Fibroblast of lung (primary cell): ENCODE measurements at regions not wholly inside any gene's neighbourhood (a gene's known extent, or its start where the extent isn't known, plus 50 kb on each side); places are given as distances from the start of the nearest gene placed in this dataset.
A peak's percentile ranks its signal among the peaks of the same experiment; 100 is the strongest.

Experiments used
- DNase-seq, 2 donors: peaks; one replicate each; pipeline versions ENCODE4 v3.0.0 to v3.0.0-alpha.2; 2010; ENCODE audit warnings: low read depth in 2 of 2
- H2AFZ ChIP-seq: 2 replicates; pipeline ENCODE4 v1.5.1; 2012; ENCODE audit warnings: low read length, control low read depth, inconsistent platforms
- H3K27ac ChIP-seq: 2 replicates; pipeline ENCODE4 v1.5.1; 2011; ENCODE audit warnings: low read length, control low read depth; ENCODE audit not compliant: insufficient read depth
- H3K27me3 ChIP-seq: 2 replicates; pipeline ENCODE4 v1.5.1; 2011; ENCODE audit warnings: mild to moderate bottlenecking, low read length; ENCODE audit not compliant: control insufficient read depth, insufficient read depth
- H3K36me3 ChIP-seq: 2 replicates; pipeline ENCODE4 v1.5.1; 2011; ENCODE audit warnings: low read length; ENCODE audit not compliant: control insufficient read depth, insufficient read depth
- H3K4me1 ChIP-seq: 2 replicates; pipeline ENCODE4 v1.5.1; 2011; ENCODE audit warnings: low read length; ENCODE audit not compliant: control insufficient read depth, insufficient read depth; ENCODE audit errors: extremely low read depth
- H3K4me2 ChIP-seq: 2 replicates; pipeline ENCODE4 v1.5.1; 2011; ENCODE audit warnings: low read length, control low read depth; ENCODE audit not compliant: insufficient read depth; ENCODE audit errors: extremely low read depth
- H3K4me3 ChIP-seq, 4 experiments: fragments of 200-600 bp in 1 of 4; sonication (generic) in 1 of 4; replicated peaks in 1 of 4; 2 replicates each; pipeline ENCODE4 v1.5.1; 2011 to 2016; ENCODE audit warnings: low read length in 4 of 4, low read depth in 3 of 4, mild to moderate bottlenecking in 3 of 4, control low read depth in 2 of 4, inconsistent platforms in 1 of 4, mixed read lengths in 1 of 4; ENCODE audit not compliant: insufficient read depth in 1 of 4; ENCODE audit errors: control extremely low read depth in 1 of 4
- H3K79me2 ChIP-seq: 2 replicates; pipeline ENCODE4 v1.5.1; 2012; ENCODE audit warnings: mild to moderate bottlenecking, low read length, inconsistent platforms; ENCODE audit not compliant: control insufficient read depth, insufficient read depth
- H3K9ac ChIP-seq: 2 replicates; pipeline ENCODE4 v1.5.1; 2011; ENCODE audit warnings: mild to moderate bottlenecking, low read length, control low read depth; ENCODE audit not compliant: insufficient read depth
- H3K9me3 ChIP-seq: 2 replicates; pipeline ENCODE4 v1.5.1; 2012; ENCODE audit warnings: low read depth, low read length; ENCODE audit not compliant: control insufficient read depth, insufficient read depth
- H4K20me1 ChIP-seq: 2 replicates; pipeline ENCODE4 v1.5.1; 2011; ENCODE audit warnings: low read length; ENCODE audit not compliant: control insufficient read depth, insufficient read depth; ENCODE audit errors: extremely low read depth
- CTCF ChIP-seq, 2 donors: IDR thresholded peaks in 1 of 2; conservative IDR thresholded peaks in 1 of 2; 1 replicate in 1 of 2; 2 replicates in 1 of 2; pipeline ENCODE4 v1.5.1; 2011 to 2012; ENCODE audit warnings: low read length in 2 of 2, control low read depth in 1 of 2, inconsistent platforms in 1 of 2, low read depth in 1 of 2, mild to moderate bottlenecking in 1 of 2
- EZH2 ChIP-seq: IDR thresholded peaks from 2 replicates; pipeline ENCODE4 v1.5.1; 2012; ENCODE audit warnings: low read length, control low read depth, mild to moderate bottlenecking; ENCODE audit errors: missing control alignments

- Histone ChIP-seq H3K79me2 (no peaks in the 10 kb centered on the region), H4K20me1 (no peaks in the 10 kb centered on the region), H3K27ac (no peak overlapping the region), H3K36me3 (no peaks in the 10 kb centered on the region), H3K4me3 (no peak overlapping the region), H2AFZ (no peak overlapping the region), H3K27me3 (no peaks in the 10 kb centered on the region), H3K4me1 (no peaks in the 10 kb centered on the region), H3K9me3 (no peaks in the 10 kb centered on the region), H3K9ac (no peak overlapping the region), H3K4me2 (no peak overlapping the region)
- TF ChIP-seq EZH2, result no peak
- TF ChIP-seq CTCF (conservative IDR thresholded peaks at IDR 0.05 in 1 of 2, IDR thresholded peaks at IDR 0.05 in 1 of 2; ENCODE audit: low read depth in 1 of 2, low read length in 2 of 2), result no peak
- no peak for DNase-seq
These were observed 72.8 kb downstream of the CMPK2 start for GRCh38 chr2:6792883-6793282.

GRCh38 chr2:6793371-6793770 lies 72.3 kb downstream of the CMPK2 start:
- TF ChIP-seq CTCF (conservative IDR thresholded peaks at IDR 0.05 in 1 of 2, IDR thresholded peaks at IDR 0.05 in 1 of 2; ENCODE audit: low read depth in 1 of 2, low read length in 2 of 2) (no peak), EZH2 (no peak)

GRCh38 chr2:6793913-6794312 lies 71.8 kb downstream of the CMPK2 start:
- Histone ChIP-seq H3K79me2 (no peaks in the 10 kb centered on the region), H3K4me1 (no peaks in the 10 kb centered on the region), H3K27ac (no peak overlapping the region), H3K4me3 (no peak overlapping the region), H3K36me3 (no peaks in the 10 kb centered on the region), H3K27me3 (no peaks in the 10 kb centered on the region), H3K4me2 (no peak overlapping the region), H4K20me1 (no peaks in the 10 kb centered on the region), H3K9ac (no peak overlapping the region), H3K9me3 (no peaks in the 10 kb centered on the region), H2AFZ (no peak overlapping the region)
- TF ChIP-seq CTCF (conservative IDR thresholded peaks at IDR 0.05 in 1 of 2, IDR thresholded peaks at IDR 0.05 in 1 of 2; ENCODE audit: low read depth in 1 of 2, low read length in 2 of 2) (no peak), EZH2 (no peak)
- no peak for DNase-seq

More at GRCh38 chr2:6793371-6793770, 72.3 kb downstream of the CMPK2 start:
- Histone ChIP-seq H3K4me3 (no peak overlapping the region), H3K4me2 (no peak overlapping the region), H4K20me1 (no peaks in the 10 kb centered on the region), H3K36me3 (no peaks in the 10 kb centered on the region), H3K9ac (no peak overlapping the region), H2AFZ (no peak overlapping the region), H3K4me1 (no peaks in the 10 kb centered on the region), H3K27me3 (no peaks in the 10 kb centered on the region), H3K27ac (no peak overlapping the region), H3K9me3 (no peaks in the 10 kb centered on the region), H3K79me2 (no peaks in the 10 kb centered on the region)
- peak in 1 of 2 donors; percentile 5 for DNase-seq
